GM18498 (cell line): ENCODE measurements at regions not wholly inside any gene's neighbourhood (a gene's known extent, or its start where the extent isn't known, plus 50 kb on each side); places are given as distances from the start of the nearest gene placed in this dataset.

ENCODE experiments used
- ATAC-seq: cut with Tn5 transposase; IDR thresholded peaks from one replicate; pipeline ENCODE4 v1.9.1; 2021; ENCODE audit warnings: mild to moderate bottlenecking, moderate library complexity; ENCODE audit not compliant: unreplicated experiment

DNA sequence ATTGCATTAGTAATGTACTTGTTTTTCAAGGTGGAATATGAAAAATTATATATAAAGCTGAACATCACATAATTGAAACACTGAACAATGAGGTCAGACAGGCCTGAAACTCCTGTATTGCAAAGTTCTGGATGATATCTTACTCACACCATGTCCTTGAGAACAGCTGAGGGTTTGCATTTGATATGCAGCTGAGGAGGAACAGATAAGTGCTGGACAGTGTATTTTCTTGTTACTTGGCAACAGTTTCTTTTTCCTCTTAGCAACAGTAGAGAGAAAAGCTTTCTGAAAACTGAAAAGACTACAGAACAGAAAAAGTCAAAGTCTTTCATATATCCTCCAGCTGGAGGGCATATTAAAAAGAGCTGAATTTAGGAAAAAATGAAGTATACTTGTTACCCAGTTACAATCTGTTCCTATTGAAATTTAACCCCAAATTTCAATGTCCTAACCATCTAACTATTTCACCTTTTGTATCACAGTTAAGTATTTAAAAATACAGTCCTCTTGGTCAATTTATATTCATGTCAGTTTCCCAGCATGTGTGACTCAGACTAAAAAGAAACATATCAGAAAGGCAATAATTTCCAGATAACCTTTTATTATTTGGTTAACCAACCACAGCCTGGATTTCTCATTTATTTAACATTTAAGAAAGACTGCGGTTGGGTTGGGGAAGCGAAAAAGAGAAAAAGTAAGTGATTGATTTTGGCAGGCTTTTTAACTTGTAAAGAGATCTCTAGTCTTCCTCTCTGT, 733.0 kb upstream of the DPPA4 start:
- ATAC-seq = peak; percentile 75

DNA sequence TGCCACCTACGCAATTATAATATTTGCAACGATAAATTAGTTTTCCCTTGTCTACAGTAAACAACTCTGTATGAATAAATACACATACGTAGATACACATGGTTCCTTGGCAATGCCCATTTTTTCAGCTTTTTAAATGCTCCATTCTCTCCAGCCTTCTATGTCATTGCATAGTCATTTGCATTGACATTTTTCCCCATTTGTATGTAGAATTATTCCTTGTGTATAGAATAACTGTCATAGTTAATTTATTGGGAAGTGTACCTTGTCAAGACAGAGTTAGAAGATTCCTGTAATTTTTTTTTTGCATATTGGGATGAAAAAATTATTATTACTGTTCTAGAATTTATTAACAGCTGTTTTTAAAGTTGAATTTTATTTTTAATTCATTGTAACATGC, 736.7 kb upstream of the DPPA4 start:
- no peak for ATAC-seq

DNA sequence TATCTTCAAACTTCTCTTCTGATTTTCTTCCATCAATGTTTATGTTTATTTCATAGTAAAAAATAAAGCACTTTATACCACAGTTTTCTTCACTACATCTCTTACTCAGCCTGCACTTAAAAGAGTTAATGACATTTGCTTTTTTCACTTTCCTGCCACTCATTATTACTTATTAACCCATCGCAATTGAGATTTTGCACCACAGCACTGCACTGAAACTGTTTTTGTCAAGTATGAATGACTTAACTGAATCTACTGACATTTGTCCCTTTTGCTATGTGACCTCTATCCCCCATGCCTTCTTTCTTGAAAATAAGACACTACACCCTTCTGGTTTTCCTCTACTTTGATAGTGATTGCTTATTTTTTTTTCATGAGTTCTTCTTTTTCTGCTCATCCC, 739.7 kb upstream of the DPPA4 start:
- ATAC-seq = peak; percentile 34

- no peak for ATAC-seq
Observed at GRCh38 chr3:110093411-110093810, 756.1 kb upstream of the DPPA4 start.

- ATAC-seq = no peak
Observed at GRCh38 chr3:110093812-110094401, 756.6 kb upstream of the DPPA4 start.

DNA sequence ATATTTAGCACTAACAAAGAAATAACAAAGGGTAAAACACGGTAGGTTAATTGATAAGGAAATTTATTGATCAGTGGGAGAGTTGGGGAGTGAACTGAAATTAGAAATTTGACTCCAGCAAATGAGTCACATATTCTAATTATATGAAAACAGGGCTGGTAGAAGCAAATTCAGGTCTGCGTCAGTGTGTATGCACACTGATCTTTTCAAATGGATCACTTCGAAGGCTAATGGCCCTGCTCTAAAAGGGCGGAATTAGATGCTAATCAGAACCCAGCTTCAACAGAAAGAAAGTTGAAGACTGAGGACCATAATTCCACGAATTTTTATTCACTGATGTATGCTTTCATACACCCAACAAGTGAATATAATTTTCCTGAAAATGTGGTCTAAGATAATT, 762.4 kb upstream of the DPPA4 start:
- no peak for ATAC-seq

GRCh38 chr3:110101361-110101760, 764.0 kb upstream of the DPPA4 start:
- ATAC-seq = no peak

DNA sequence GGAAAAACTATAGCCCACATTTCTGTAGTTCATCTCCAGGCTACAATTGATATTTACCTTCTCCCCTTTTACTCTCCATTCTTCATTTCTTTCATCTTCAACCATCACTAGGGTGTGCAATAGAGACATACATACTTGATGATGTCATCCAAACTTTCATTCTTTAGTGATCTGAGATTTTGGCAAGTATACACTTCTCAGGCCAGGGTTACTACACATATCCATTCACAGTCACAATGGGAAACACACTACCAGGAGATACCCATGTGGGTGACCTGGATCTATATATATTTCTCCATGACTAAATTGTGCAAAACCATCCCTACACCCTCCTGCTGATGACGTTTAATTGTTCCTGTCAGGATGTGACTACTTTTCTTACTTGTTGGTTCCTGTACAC, 769.5 kb upstream of the DPPA4 start:
- no peak for ATAC-seq

GRCh38 chr3:110123946-110124345, 786.6 kb upstream of the DPPA4 start:
- no peak for ATAC-seq

DNA sequence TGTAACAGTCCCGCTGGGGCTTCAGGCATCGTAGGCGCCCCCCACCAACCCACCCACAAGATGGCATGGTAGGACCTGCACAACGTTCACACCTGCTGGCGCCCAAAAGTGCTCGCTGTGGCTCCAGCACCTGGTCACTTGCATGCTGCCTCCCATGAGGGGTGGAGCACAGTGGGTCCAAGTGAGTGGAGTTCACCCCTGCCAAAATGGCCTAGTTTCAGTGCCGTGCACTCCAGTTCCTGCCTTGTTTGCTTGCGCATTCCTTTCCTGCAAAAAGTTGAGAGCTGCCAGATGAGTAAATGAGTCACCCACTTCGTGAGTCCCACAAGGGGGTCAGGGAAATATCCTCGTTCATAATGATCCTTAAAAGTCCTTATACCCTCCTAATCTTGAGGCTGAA, 788.7 kb upstream of the DPPA4 start:
- ATAC-seq = no peak

GRCh38 chr3:110133971-110134370, 796.6 kb upstream of the DPPA4 start:
- no peak for ATAC-seq

- ATAC-seq = no peak
Observed at GRCh38 chr3:110139048-110139447, 801.7 kb upstream of the DPPA4 start.

DNA sequence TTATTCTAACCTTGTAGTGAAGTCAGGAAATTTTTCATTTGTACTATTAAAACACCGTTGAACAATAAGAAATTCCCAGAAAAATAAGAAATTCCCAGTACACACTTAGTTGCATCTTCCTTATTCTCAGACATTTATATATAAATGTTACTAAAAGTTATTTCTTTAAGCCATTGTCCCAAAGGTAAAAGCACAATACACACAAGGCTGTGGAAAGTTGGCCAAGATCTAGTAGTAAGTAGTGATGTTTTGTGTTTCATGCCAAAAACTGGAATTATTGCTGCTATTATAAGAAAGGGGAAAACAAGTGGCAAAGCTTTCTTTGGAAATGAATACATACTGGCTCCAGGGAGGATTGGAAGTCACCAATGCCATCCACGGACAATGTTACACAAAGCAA, 802.5 kb upstream of the DPPA4 start:
- no peak for ATAC-seq

DNA sequence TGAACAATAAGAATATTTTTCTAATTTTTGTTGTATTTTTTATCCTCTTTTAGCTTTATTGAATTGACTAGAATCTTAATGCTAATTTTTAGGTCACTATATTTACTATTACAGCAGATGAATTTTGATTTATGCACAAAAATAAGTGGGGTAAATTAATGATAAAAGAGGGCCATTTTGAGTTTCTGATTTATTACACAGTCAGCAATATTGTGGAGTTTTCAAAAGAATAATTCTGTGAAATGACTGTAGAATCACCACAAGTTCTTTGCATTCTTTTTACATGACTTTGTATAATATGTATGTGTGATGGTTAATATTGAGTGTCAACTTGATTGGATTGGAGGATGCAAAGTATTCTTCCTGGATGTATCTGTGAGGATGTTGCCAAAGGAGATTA, 812.4 kb upstream of the DPPA4 start:
- ATAC-seq = no peak

DNA sequence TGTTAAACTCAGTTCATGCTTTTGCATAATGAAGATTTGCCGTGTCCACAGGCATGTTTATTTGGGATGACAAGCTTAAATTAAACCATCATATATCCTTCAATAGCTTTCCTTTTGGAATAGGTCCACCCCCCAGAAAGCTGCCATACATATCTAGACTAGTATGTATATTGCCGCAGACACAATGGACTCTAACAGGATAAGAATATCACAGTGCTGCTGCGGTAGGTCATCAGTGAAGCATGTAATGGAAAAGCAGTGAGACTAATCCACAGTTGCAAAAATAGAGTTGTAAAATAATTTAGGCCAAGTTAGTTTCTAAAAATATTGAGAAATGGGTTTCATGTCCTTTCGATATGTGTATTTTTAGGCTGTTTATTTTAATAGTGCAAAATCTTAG, 819.9 kb upstream of the DPPA4 start:
- ATAC-seq = no peak

DNA sequence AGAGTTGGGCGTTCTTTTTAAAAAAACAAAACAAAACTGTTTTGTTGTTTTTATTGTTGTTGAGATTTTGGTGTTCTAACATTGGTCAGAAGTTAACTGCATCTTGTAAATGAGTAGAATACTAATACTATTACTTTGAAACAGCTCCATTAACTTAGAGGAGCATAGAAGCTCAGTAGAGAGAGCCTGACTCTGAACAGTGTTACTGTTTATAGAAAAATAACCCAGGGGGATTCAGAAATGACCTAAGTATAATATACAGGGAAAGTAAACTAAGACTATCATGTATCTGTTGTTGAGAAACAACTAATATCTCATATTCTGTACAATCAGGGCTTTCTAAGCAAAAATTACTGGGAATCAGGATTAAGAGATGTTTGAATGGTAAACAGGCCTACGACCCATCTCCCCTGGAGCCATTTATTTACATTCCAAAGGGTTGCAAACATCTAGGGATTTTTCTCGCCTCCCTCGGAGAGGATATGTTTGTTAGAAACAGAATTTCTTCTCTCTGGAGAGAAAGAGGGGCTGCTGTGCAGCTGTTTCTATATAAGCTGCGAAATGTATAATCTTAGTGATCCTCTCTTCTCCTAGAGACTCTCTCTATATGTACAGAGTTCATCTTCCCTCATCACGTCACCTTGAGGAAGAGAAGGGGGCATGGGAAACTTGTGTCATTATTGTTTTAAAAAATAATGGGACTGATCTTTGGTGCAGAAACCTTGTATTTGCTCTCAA, 827.5 kb upstream of the DPPA4 start:
- no peak for ATAC-seq

- no peak for ATAC-seq
Observed at GRCh38 chr3:110165370-110165743, 828.0 kb upstream of the DPPA4 start.

- ATAC-seq = no peak
Observed at GRCh38 chr3:110165753-110166152, 828.4 kb upstream of the DPPA4 start.

DNA sequence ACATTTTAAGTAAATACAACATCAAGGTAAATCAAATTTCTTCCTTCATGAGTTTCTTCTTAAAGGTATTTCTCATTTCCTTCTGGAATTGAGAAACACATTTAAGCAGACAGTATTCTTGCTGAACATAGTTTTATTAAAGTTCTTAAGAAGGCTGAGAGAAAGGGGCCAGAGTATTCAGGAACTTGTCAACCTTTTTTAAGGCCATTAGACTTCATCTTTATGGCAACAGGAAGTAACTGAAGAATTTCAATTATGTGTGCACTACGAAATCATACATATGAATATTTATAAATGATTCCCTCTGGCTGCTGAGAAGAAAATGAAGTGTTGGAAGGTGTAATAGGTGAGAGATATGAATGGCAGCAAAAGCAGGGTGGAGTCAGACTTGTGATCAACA, 829.4 kb upstream of the DPPA4 start:
- ATAC-seq = no peak

GRCh38 chr3:110174908-110175307, 837.6 kb upstream of the DPPA4 start:
- no peak for ATAC-seq

GRCh38 chr3:110178965-110179364, 841.6 kb upstream of the DPPA4 start:
- ATAC-seq = no peak

GRCh38 chr3:110180733-110181132, 843.4 kb upstream of the DPPA4 start:
- ATAC-seq = no peak
